HG03066 (cell line): ENCODE measurements at regions not wholly inside any gene's neighbourhood (a gene's known extent, or its start where the extent isn't known, plus 50 kb on each side); places are given as distances from the start of the nearest gene placed in this dataset.

ENCODE experiments used
- ATAC-seq: cut with Tn5 transposase; IDR thresholded peaks from one replicate; pipeline ENCODE4 v1.9.1; 2021; ENCODE audit warnings: low read depth; ENCODE audit not compliant: unreplicated experiment

DNA sequence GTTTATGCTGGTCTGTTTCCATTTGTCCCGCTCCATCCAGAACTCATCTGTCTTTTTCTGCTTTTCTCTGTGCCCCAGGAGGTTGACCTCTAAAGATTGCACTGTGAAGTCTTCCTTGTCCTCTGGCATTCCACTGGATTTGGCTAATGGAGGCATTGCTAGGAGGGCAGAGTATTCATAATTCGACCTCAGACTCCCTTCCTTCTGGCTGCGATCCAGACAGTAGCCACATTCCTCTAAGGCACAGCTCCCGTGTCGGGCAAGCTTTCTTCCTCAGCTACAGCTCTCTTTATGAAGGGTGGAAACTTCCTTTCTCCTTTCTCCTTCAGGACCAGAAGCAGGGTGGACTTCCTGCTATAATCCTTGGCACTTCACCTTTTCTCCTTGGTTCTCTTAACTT lies 175.9 kb downstream of the BAMBI start:
- ATAC-seq = no peak

DNA sequence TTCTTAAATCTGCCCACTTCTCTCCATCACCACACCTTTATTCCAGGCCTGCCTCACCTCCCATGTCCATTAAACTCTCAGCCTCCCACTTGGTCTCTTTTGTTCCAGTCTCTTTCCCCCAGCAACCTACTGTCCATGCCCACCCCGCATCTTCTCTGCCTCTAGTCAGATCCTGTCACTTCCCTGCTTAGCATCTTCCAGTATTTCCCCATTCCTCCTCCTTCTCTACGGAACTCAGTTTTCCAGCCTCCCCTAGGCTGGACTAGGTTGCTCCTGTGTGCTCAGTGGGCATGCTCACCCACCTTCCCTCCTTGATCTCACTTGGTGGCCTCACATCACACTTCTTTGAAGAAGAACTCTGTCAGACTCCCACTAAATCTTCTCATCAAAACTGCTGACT lies 179.8 kb downstream of the BAMBI start:
- ATAC-seq = no peak

DNA sequence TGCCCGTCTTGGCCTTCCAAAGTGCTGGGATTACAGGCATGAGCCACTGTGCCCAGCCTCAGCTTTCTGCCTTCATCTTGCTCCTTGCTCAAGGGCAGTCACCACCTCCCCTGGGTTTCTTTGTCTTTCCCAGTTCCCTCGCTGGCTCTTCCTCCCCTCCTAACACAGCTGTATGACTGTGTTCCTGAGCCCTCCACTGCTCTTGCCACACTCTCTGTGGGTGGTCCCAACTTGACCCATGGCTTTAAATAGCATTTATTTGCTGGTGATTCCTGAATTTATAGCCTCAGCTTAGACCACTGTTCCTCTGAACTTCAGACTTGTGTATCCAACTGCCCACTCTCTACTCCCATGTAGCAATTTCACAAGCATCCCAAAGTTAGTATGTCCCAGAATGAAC lies 181.3 kb downstream of the BAMBI start:
- ATAC-seq = no peak

DNA sequence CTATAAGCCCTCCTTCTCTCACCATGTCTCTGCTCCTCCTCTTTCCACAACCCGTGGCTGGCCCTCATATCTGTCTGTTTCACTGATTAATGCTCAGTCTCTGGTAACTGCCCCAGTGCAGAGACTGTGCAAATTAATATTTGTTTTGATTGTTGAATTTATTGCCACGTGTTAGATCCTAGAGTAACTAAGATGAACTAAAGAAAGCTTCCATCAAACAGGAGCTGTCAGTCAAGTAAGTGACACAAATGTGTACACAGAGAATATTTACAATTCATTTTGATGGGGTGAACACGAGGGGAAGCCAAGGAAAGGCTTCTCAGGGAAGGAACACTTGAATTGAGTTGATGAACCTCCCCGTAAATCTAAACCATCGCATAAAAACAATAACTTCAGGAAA lies 182.5 kb downstream of the BAMBI start:
- ATAC-seq = no peak

DNA sequence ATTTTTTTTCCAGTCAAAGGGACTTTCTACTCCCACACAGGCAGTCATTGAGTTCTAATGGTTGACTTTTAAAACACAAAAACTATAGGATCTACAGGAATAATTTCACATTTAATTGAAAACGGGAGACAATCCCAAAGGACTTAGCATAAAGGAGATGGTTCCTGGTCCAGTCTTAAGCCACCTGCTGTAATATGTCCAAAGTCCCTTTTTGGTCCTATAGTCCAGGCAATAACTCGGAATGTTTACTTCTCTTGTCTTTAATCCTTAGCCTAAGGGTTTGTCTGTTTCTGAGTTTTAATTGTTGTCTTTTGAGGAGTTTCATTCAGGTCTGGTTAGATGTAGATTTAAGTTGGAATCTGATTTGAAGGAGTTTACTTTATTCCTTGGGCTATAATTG lies 184.9 kb downstream of the BAMBI start:
- no peak for ATAC-seq

DNA sequence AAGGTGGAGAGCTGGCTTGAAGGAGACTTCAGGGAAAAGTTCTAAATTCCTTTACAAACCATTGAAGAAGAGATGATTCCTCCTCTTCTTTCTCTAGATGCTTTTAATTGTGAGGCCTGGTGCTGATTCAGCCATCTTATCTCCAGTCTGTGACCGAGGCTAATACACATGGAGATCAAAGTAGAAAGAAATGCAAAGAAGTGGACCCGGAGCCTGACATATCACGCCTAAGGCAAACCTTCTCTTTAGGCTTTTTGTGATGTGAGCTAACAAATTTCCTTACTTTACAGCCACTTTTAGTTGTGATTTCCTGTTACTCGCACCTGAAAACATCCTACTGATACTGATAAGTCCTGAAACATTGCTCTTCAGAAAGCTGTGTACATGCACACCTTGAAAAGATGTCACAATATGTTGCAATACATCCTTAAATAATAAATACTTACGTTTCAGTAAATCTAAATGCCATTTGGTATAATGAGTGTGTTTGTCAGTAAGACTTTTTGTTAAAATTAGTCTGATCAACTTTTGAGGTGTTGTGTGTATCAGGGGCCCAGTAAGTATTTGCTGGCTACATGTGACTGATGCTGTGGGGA lies 192.4 kb downstream of the BAMBI start:
- ATAC-seq = no peak

DNA sequence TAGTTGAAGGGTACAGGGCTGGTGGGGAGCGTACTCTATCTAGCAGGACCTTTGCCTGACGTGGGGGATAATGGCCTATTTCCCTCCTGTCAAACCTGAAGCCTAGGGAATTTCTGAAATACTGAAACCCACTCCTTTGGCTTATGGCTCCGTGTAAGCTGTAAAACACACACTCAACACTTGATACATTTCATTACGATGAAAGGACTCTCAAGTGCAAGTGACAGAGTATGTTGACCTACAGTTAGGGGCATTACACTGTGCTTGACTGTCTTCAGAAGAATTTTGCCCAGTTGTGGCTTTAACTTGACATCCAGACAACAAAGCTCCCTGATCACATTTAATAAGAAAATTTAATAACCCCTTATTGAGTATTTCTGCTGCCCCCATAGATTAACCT lies 194.3 kb downstream of the BAMBI start:
- ATAC-seq = no peak

DNA sequence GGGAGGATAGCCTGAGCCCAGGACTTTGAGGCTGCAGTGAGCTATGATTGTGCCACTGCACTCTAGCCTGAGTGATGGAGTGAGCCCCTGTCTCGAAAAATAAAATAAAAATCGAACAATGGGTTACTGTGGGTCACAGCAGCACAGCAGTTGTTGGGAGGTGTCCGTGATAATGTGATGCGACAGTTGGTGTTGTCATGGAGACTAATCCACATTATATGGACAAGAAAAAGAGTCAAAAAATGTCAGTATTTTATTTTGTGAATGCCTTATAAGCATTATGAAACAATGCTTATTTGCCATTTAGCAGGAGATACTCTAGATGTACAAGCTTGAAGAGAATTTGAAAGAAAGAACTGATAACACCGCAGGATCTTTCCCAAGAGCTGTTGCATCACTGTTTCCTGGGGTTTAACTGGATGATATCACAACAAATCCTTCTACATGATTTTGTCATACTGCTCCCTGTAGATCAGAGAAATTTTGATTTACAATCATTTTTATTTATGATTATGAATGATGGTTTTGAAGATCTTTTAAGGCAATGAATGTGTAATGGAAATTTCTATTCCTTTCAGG lies 195.4 kb downstream of the BAMBI start:
- ATAC-seq = no peak

DNA sequence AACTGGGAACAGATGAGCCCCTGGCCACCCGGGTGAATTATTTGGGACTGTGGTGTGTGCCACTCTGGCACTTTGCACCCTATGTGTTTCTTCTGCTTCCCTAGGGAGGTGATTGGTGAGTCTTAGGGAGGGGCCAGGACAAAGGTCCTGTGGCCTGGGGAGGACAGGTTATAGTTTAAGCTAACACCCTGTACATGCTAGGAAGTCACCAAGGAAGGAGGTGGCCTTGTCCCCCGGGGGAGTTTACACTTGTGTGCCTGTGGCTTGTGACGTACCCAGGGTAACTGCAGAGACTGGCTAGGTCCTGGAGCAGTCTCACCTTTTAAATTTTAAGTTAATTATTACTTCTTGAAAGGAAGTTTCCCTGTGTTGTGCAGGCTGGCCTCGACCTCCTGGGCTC lies 196.2 kb downstream of the BAMBI start:
- no peak for ATAC-seq

DNA sequence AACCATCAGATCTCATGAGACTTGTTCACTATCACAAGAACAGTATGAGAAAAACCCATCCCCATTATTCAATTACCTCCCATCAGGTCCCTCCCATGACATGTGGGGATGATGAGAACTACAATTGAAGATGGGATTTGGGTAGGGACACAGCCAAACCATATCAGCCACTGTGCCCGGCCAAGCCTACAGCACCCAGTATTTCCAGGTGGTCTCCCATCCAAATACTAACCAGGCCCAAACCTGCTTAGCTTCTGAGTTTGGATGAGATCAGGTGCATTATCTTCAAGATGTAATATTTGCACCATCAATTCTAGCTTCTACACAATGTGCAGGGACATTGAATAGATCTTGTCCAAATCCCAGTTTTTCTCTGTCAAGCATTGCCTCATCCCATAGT lies 196.9 kb downstream of the BAMBI start:
- no peak for ATAC-seq

DNA sequence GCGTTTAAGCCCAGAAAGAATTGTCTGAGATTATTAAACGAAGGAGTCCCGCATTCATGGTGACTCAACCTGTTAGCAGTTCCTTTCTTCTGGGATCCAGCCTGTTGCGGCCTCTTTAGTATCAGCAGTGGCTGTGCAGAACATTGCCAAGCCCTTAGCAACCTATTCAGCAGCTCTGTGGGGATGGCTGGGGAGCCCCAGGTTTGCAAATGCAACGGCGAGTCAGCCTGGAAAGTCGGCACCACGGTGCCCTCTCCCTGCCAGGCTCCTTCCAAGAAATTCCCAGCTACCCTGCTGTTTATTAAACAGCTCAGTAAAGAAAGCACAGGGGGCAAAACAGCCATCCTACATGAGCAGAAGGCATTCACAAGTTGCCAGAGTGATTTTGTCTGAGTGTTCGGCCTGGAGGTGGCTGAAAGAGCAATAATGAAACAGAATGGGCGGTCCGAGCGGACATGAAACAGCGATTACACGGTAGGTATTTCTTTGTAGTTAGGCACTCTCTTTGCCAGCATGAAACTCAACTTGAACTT lies 198.3 kb downstream of the BAMBI start:
- no peak for ATAC-seq

DNA sequence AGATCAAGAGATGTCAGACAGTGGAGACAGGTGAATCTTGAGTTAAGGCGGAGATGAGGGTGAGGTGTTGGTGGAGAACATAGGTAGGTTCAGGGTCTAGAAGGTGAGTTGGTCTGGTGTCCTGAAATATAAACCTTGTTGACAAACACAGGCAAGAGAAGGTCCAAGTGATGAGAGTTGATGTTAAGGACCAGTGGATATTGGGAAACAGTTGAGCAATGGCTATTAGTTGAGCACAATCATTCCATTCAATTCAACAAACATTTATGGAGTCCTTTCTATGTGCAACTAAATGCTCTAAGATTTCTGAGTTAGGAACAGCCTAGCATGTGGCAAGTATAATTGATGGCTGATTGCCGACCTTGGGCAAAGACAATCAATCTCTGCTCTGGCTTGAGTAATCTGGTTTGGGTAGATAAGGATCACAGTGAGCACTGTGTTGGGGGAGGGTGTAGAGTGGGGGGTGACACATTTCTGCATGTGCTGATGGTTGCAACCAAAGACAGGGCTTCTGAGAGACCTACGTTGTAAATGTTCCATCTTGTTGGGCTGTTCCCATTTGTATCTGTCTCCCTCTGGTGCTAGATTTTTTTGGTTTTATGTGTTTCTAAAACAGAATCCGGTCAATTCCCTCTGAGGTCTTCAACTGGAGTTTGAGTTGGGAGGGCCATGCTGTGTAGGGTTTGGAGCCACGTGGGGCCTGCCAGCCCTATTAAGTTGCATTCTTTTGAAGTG lies 201.1 kb downstream of the BAMBI start:
- ATAC-seq = no peak

DNA sequence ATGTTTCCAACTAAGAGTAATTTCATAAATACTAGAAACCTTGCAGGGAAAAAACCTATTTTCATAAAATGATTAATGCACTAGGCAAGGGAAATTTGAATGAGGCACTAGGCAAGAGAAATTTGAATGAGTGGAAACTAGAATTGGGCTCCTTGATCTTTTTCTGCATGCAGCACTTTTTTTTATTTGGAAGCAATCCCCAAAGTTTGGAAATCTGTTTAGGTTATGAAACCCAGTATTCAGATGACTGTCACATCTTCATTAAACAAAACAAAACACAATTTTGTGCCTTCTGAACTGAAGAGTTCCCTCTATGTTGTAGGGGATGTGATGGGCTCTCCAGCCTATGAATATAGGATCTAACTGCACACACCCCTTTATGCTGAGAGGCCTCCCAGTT lies 201.9 kb downstream of the BAMBI start:
- no peak for ATAC-seq

DNA sequence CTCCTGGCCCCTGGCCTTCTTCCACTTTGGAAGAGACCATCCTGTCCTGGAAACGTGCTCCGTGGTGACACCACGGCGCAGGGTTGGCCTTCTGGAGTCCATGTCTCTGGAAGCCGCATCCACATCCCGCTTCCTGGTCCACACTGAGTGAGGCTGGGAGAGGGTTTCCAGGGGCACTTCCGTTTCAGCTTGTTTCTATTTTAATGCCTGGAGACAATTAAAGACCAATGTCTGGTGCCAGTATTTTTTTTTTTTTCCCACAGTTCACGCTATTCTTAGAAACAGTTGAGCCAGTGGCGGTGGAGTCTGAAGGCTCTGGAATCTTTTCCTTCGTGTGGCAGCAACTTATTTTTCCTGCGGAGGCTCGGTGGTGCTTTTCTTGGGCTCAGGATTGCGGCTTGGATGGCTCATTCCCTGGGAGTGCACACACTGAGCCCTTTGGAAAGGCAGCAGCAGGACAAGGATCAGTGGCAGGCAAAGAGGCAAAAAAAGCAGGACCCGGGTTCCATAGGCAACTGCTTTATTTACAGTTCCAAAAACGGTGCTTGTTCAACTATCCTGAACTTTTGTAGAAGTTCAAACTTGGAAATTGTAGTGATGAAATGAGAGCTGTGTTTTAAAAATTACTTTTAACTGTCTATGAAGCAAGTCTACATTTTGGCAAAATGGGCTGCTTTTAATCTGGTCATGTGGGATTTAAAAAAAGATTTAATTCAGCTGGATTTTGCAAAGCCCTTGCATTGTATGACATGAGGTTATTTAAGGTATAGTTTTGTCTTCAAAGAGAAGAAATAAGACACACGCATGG lies 202.8 kb downstream of the BAMBI start:
- ATAC-seq = no peak

DNA sequence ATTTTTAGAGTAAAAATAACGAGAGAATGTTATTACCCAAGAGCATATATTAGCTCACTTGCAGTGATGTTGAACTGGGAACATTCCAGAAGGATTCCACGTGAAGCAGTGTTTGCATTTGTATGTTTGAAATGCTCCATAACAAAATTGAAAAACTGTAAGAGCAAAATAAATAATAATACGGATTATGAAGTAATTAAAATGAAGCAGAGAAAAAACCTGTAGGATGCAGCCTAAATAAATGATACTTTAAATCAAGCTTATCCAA lies 203.3 kb downstream of the BAMBI start:
- no peak for ATAC-seq

DNA sequence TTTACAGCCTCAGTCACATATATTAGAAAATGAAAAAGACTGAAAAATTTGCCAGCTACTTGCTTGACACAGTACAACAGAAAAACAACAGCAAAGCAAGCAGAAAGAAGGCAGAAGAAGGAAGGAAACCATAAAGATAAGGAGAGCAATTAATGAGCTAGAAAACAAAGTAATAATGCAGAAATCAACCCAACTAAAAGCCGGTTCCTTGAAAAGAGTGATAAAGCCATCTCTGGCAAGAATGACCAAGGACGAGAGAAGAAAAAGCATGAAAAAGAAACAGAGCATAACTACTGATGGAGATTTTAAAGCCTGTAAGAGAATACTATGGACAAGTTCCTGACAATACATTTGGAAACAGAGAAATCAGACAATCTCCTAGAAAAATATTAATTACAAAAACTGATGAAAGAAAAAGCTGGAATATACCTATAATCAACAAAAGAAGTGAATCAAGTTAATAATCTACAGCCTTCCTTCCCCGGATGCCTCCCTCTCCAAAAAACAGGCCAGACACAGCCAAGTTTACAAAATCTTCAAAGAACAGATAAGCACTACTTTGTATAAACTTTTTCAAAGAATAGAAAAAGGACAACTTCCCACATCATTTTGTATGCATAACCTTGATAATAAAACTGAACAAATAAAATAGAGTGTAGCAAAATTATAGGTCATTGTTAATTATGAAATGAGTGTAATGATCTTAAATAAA lies 204.0 kb downstream of the BAMBI start:
- no peak for ATAC-seq

DNA sequence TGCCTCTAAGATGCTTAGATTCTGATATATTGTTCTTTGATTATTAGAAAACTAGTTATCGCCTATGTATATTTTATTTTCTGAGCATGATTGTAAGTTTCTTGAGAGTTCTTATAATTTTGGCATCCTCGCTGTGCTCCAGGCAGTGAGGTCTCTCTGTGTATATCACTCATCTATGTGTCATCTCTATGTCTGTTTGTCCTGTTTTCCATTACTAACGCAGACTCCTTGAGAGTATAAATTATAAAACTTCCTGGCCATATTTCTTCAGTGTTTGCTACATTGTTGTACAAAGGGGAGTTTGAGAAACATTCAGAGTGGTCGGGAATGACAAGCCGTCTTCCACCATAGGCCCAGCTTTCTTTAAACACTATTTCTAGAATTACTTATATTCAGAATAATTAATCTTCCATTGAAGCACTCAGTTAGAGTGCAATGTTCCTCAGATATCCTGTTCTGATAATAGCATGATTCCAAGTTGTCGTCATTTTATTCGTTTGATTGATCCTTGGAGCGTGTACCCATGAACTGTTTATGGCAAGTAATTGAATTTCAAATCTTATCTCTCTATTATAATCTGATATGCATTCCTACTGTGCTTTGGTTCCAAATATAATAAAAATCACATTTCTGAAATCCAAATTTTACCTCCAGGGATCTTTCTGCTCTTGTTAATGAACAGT lies 206.6 kb downstream of the BAMBI start:
- no peak for ATAC-seq

DNA sequence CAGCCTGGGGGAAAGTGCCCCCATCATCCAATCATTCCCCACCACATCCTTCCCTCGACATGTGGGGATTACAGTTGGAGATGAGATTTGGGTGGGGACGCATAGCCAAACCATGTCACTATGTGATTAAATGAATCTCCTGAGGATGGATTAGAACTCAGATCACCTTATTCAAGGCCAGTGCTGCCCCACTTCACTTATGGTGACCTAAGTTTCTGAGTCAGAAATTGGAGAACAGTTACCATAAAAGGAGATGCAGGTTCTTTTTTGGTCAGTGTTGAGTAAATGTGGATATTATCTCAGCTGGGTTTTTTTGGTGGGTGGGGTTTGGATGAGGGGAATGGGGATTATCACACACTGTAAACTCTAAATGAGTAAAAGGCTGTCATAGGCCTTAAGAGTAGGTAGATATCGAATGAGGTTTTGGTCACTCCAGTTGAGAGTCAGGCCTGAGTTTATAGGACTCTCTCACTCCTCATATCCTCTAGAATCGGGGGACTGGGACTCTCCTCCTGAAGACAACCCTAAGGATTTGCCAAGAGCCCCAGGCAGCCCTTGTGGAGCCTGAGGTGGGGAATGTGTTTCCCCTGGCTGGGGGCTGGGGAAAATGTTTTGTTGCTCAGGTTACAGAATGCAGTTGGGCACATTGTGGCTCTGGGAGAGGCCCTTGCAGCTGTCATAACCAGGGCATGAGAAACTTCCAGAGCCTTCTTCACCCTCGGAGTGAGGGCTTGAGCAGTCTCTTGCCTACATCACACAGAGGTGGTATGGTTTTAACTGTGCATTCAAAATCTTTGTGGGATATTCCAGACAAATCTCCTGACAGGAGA lies 213.0 kb downstream of the BAMBI start:
- ATAC-seq = no peak

DNA sequence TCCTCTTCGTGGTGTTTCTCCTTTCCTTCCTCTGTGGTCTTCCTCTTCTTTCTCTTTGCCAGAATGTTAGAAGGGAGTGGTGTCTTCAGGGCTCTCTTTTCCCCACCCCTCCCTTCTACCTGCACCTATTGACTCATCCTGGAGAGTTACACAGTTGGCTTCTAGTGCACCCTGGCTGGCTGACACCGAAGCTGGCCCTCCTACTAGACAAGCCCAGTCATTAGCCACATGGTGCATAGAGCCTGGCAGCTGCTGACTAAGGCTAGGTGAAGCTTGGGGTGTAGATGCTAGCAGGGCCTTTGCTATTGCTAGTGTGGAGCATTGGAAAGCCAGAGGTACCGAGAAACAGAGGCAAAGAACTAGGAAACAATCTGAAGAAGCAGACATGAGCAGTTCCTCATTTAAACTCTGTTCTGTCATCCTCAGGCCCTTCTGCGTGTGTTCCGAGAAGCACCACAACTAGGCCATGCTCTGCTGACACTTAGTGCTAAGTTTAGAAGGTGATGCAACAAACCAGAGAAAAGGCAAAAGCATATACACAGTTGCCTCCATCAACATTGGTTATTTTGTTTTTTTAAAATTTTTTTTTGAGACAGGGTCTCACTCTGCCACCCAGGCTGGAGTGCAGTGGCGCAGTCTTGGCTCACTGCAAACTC lies 213.9 kb downstream of the BAMBI start:
- no peak for ATAC-seq
